ENCODE measurements at regions not wholly inside any gene's neighbourhood (a gene's known extent, or its start where the extent isn't known, plus 50 kb on each side); places are given as distances from the start of the nearest gene placed in this dataset.

- TF ChIP-seq CTCF (IDR thresholded peaks at IDR 0.05; ENCODE audit: insufficient read depth, low read length): no peak
- DNase-seq (ENCODE audit: low read depth): no peak
- no peak overlapping the region for H3K4me3 ChIP-seq (ENCODE audit: low read depth, low read length)
Measured at GRCh38 chr14:86896701-86897100, 1096.3 kb downstream of the GALC start.

GRCh38 chr14:86892152-86892956, 1100.6 kb downstream of the GALC start:
- DNase-seq (ENCODE audit: low read depth): no peak
- H3K4me3 ChIP-seq (ENCODE audit: low read depth, low read length): no peak overlapping the region
- TF ChIP-seq CTCF (IDR thresholded peaks at IDR 0.05; ENCODE audit: insufficient read depth, low read length): no peak

- H3K4me3 ChIP-seq (ENCODE audit: low read depth, low read length): no peak overlapping the region
- DNase-seq (ENCODE audit: low read depth): no peak
- no peak for TF ChIP-seq CTCF (IDR thresholded peaks at IDR 0.05; ENCODE audit: insufficient read depth, low read length)
Measured at GRCh38 chr14:86885280-86885679, 1107.7 kb downstream of the GALC start.

GRCh38 chr14:86884498-86884897, 1108.5 kb downstream of the GALC start:
- no peak overlapping the region for H3K4me3 ChIP-seq (ENCODE audit: low read depth, low read length)
- TF ChIP-seq CTCF (IDR thresholded peaks at IDR 0.05; ENCODE audit: insufficient read depth, low read length): no peak
- DNase-seq (ENCODE audit: low read depth): no peak

GRCh38 chr14:86882818-86883217, 1110.2 kb downstream of the GALC start:
- DNase-seq (ENCODE audit: low read depth): no peak
- H3K4me3 ChIP-seq (ENCODE audit: low read depth, low read length): no peak overlapping the region
- TF ChIP-seq CTCF (IDR thresholded peaks at IDR 0.05; ENCODE audit: insufficient read depth, low read length): no peak

GRCh38 chr14:86865934-86866333, 1127.0 kb downstream of the GALC start:
- H3K4me3 ChIP-seq (ENCODE audit: low read depth, low read length): no peak overlapping the region
- peak; percentile 3 for TF ChIP-seq CTCF (IDR thresholded peaks at IDR 0.05; ENCODE audit: insufficient read depth, low read length)
- DNase-seq (ENCODE audit: low read depth): no peak

GRCh38 chr14:86858591-86858990, 1134.4 kb downstream of the GALC start:
- TF ChIP-seq CTCF (IDR thresholded peaks at IDR 0.05; ENCODE audit: insufficient read depth, low read length): no peak
- H3K4me3 ChIP-seq (ENCODE audit: low read depth, low read length): no peak overlapping the region
- no peak for DNase-seq (ENCODE audit: low read depth)
